SU-DHL-6 (cell line): ENCODE measurements at regions not wholly inside any gene's neighbourhood (a gene's known extent, or its start where the extent isn't known, plus 50 kb on each side); places are given as distances from the start of the nearest gene placed in this dataset.

Source experiments
- EZH2phosphoT487 ChIP-seq: fragments of 200-600 bp; sonication (generic), shearing (Covaris generic); conservative IDR thresholded peaks from 2 replicates; pipeline ENCODE4 v1.6.1; 2018; ENCODE audit warnings: mild to moderate bottlenecking, antibody characterized with exemption, low read length, moderate library complexity, mixed read lengths
- TF ChIP-seq, protein P1 (sequence below): fragments of 200-600 bp; sonication (generic); IDR thresholded peaks from one replicate; pipeline ENCODE4 v1.5.1; 2017; ENCODE audit warnings: antibody characterized with exemption, mild to moderate bottlenecking, low read length, moderate library complexity; ENCODE audit not compliant: insufficient read depth, poor library complexity, severe bottlenecking

GRCh38 chr19:31144075-31144870 lies 205.0 kb downstream of the TSHZ3 start:
- TF ChIP-seq, protein P1, sequence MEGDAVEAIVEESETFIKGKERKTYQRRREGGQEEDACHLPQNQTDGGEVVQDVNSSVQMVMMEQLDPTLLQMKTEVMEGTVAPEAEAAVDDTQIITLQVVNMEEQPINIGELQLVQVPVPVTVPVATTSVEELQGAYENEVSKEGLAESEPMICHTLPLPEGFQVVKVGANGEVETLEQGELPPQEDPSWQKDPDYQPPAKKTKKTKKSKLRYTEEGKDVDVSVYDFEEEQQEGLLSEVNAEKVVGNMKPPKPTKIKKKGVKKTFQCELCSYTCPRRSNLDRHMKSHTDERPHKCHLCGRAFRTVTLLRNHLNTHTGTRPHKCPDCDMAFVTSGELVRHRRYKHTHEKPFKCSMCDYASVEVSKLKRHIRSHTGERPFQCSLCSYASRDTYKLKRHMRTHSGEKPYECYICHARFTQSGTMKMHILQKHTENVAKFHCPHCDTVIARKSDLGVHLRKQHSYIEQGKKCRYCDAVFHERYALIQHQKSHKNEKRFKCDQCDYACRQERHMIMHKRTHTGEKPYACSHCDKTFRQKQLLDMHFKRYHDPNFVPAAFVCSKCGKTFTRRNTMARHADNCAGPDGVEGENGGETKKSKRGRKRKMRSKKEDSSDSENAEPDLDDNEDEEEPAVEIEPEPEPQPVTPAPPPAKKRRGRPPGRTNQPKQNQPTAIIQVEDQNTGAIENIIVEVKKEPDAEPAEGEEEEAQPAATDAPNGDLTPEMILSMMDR = no peak
- no peak for TF ChIP-seq EZH2phosphoT487
